HEK293 (cell line): ENCODE measurements at regions not wholly inside any gene's neighbourhood (a gene's known extent, or its start where the extent isn't known, plus 50 kb on each side); places are given as distances from the start of the nearest gene placed in this dataset.

Source experiments
- CTCF ChIA-PET: fragments of 350-600 bp; formaldehyde crosslinking; extraction: SDS; loops from one replicate; lab custom pipeline; 2021; ENCODE audit warnings: antibody characterized with exemption; lab: Yijun Ruan, JAX
- POLR2A ChIA-PET: fragments of 300-600 bp; formaldehyde crosslinking; extraction: SDS; loops from one replicate; lab custom pipeline; 2020; ENCODE audit warnings: antibody characterized with exemption, inconsistent platforms; lab: Yijun Ruan, JAX
- H3K27ac ChIP-seq: fragments of 200-500 bp; sonication (Bioruptor generic); 2 replicates; pipeline ENCODE4 v1.5.1; 2014; ENCODE audit warnings: low read depth, low read length, control low read depth, inconsistent platforms; ENCODE audit errors: extremely low read depth
- H3K36me3 ChIP-seq, 2 experiments: fragments of 200-500 bp in 1 of 2; sonication (Bioruptor generic) in 1 of 2; 1 replicate in 1 of 2; 2 replicates in 1 of 2; pipeline ENCODE4 v1.5.1; 2014 to 2017; ENCODE audit warnings: inconsistent platforms in 2 of 2, low read length in 2 of 2; ENCODE audit not compliant: control insufficient read depth in 2 of 2, insufficient read depth in 1 of 2
- H3K4me1 ChIP-seq: fragments of 200-500 bp; sonication (Bioruptor generic); 2 replicates; pipeline ENCODE4 v1.5.1; 2014; ENCODE audit warnings: mild to moderate bottlenecking, low read length, inconsistent platforms; ENCODE audit not compliant: control insufficient read depth, insufficient read depth
- H3K4me3 ChIP-seq: 2 replicates; pipeline ENCODE4 v1.5.1; 2011; ENCODE audit warnings: low read depth, mild to moderate bottlenecking, control low read depth, low read length, moderate library complexity
- H3K9me3 ChIP-seq: fragments of 200-500 bp; sonication (Bioruptor generic); 2 replicates; pipeline ENCODE4 v1.5.1; 2014; ENCODE audit warnings: low read depth, low read length, inconsistent platforms; ENCODE audit not compliant: control insufficient read depth, insufficient read depth
- BCL11A ChIP-seq: fragments of 450-650 bp; formaldehyde crosslinking; IDR thresholded peaks from 2 replicates; pipeline ENCODE4 v1.5.1; 2016; ENCODE audit warnings: low read depth, missing biosample characterization, missing genetic modification characterization
- MYNN ChIP-seq: fragments of 450-650 bp; formaldehyde crosslinking; IDR thresholded peaks from 2 replicates; pipeline ENCODE4 v1.5.1; 2016; ENCODE audit warnings: missing biosample characterization, missing genetic modification characterization, borderline replicate concordance
- PATZ1 ChIP-seq: fragments of 450-650 bp; formaldehyde crosslinking; IDR thresholded peaks from 2 replicates; pipeline ENCODE4 v1.5.1; 2016; ENCODE audit warnings: missing biosample characterization, missing genetic modification characterization
- SP3 ChIP-seq: fragments of 450-650 bp; formaldehyde crosslinking; IDR thresholded peaks from 2 replicates; pipeline ENCODE4 v1.5.1; 2016; ENCODE audit warnings: missing biosample characterization, missing genetic modification characterization
- SP7 ChIP-seq: fragments of 450-650 bp; formaldehyde crosslinking; IDR thresholded peaks from 2 replicates; pipeline ENCODE4 v1.5.1; 2016; ENCODE audit warnings: missing biosample characterization, missing genetic modification characterization
- ZBTB7A ChIP-seq: fragments of 450-650 bp; formaldehyde crosslinking; IDR thresholded peaks from 2 replicates; pipeline ENCODE4 v1.5.1; 2016; ENCODE audit warnings: low read depth, missing biosample characterization, missing genetic modification characterization
- ZBTB8A ChIP-seq: fragments of 450-650 bp; formaldehyde crosslinking; IDR thresholded peaks from 2 replicates; pipeline ENCODE4 v1.5.1; 2016; ENCODE audit warnings: missing biosample characterization, missing genetic modification characterization
- ZNF138 ChIP-seq: fragments of 450-650 bp; formaldehyde crosslinking; IDR thresholded peaks from 2 replicates; pipeline ENCODE4 v1.5.1; 2016; ENCODE audit warnings: missing biosample characterization, missing genetic modification characterization, borderline replicate concordance
- ZNF157 ChIP-seq: fragments of 450-650 bp; formaldehyde crosslinking; IDR thresholded peaks from 2 replicates; pipeline ENCODE4 v1.5.1; 2016; ENCODE audit warnings: missing biosample characterization, missing genetic modification characterization
- ZNF175 ChIP-seq: fragments of 450-650 bp; formaldehyde crosslinking; IDR thresholded peaks from 2 replicates; pipeline ENCODE4 v1.5.1; 2016; ENCODE audit warnings: missing biosample characterization, missing genetic modification characterization
- ZNF18 ChIP-seq: fragments of 450-650 bp; formaldehyde crosslinking; IDR thresholded peaks from 2 replicates; pipeline ENCODE4 v1.5.1; 2016; ENCODE audit warnings: missing biosample characterization, missing genetic modification characterization
- ZNF202 ChIP-seq: fragments of 450-650 bp; formaldehyde crosslinking; IDR thresholded peaks from 2 replicates; pipeline ENCODE4 v1.5.1; 2016; ENCODE audit warnings: missing biosample characterization, missing genetic modification characterization, borderline replicate concordance
- ZNF362 ChIP-seq: fragments of 450-650 bp; formaldehyde crosslinking; IDR thresholded peaks from 2 replicates; pipeline ENCODE4 v1.5.1; 2016; ENCODE audit warnings: missing biosample characterization, missing genetic modification characterization
- ZNF433 ChIP-seq: fragments of 450-650 bp; formaldehyde crosslinking; IDR thresholded peaks from 2 replicates; pipeline ENCODE4 v1.5.1; 2016; ENCODE audit warnings: missing biosample characterization, missing genetic modification characterization, low read depth
- ZNF48 ChIP-seq: fragments of 450-650 bp; formaldehyde crosslinking; IDR thresholded peaks from 2 replicates; pipeline ENCODE4 v1.5.1; 2016; ENCODE audit warnings: missing biosample characterization, missing genetic modification characterization
- ZNF488 ChIP-seq: fragments of 450-650 bp; formaldehyde crosslinking; IDR thresholded peaks from 2 replicates; pipeline ENCODE4 v1.5.1; 2016; ENCODE audit warnings: missing biosample characterization, missing genetic modification characterization
- ZNF510 ChIP-seq: fragments of 450-650 bp; formaldehyde crosslinking; IDR thresholded peaks from 2 replicates; pipeline ENCODE4 v1.5.1; 2018; ENCODE audit warnings: mild to moderate bottlenecking, missing genetic modification characterization, missing biosample characterization; ENCODE audit not compliant: insufficient replicate concordance
- ZNF530 ChIP-seq: fragments of 450-650 bp; formaldehyde crosslinking; IDR thresholded peaks from 2 replicates; pipeline ENCODE4 v1.5.1; 2016; ENCODE audit warnings: low read depth, missing biosample characterization, missing genetic modification characterization
- ZNF600 ChIP-seq: fragments of 450-650 bp; formaldehyde crosslinking; IDR thresholded peaks from 2 replicates; pipeline ENCODE4 v1.5.1; 2016; ENCODE audit warnings: missing biosample characterization, missing genetic modification characterization
- ZNF623 ChIP-seq: fragments of 450-650 bp; formaldehyde crosslinking; IDR thresholded peaks from 2 replicates; pipeline ENCODE4 v1.5.1; 2016; ENCODE audit warnings: missing biosample characterization, missing genetic modification characterization
- ZNF624 ChIP-seq: fragments of 450-650 bp; formaldehyde crosslinking; IDR thresholded peaks from 2 replicates; pipeline ENCODE4 v1.5.1; 2017; ENCODE audit warnings: missing biosample characterization, missing genetic modification characterization
- ZNF664 ChIP-seq: fragments of 450-650 bp; formaldehyde crosslinking; IDR thresholded peaks from 2 replicates; pipeline ENCODE4 v1.5.1; 2016; ENCODE audit warnings: missing biosample characterization, missing genetic modification characterization
- ZNF776 ChIP-seq: fragments of 450-650 bp; formaldehyde crosslinking; IDR thresholded peaks from 2 replicates; pipeline ENCODE4 v1.5.0; 2017; ENCODE audit warnings: missing biosample characterization, missing genetic modification characterization, borderline replicate concordance
- ZNF792 ChIP-seq: fragments of 450-650 bp; formaldehyde crosslinking; IDR thresholded peaks from 2 replicates; pipeline ENCODE4 v1.5.1; 2016; ENCODE audit warnings: missing biosample characterization, missing genetic modification characterization
- TF ChIP-seq, protein P1 (sequence below): fragments of 450-650 bp; formaldehyde crosslinking; IDR thresholded peaks from 2 replicates; pipeline ENCODE4 v1.5.1; 2017; ENCODE audit warnings: missing biosample characterization, missing genetic modification characterization

- TF ChIP-seq ZNF362 (tag by site-specific recombination) (no peak), ZNF175 (tag by site-specific recombination) (no peak), ZNF600 (tag by site-specific recombination) (no peak)
Observed at GRCh38 chr10:10508211-10508610, 509.5 kb upstream of the CELF2 start (continued).

- ChIA-PET POLR2A (no interaction called here), CTCF (interaction anchor here (0.6 kb wide), 1 partner anchor 21 kb away, joined by 3 read pairs; no protein-coding TSS in a partner anchor)
- H3K27ac ChIP-seq = no peak overlapping the region
- H3K36me3 ChIP-seq = no peaks in the 10 kb centered on the region
- no peak overlapping the region for H3K4me3 ChIP-seq
- no peaks in the 10 kb centered on the region; the same call in 1 of the 2 replicates for H3K4me1 ChIP-seq
- TF ChIP-seq ZNF510 (no peak), ZNF433 (no peak), ZBTB8A (tag by site-specific recombination) (no peak), ZNF624 (tag by site-specific recombination) (no peak)
- TF ChIP-seq, protein P1, sequence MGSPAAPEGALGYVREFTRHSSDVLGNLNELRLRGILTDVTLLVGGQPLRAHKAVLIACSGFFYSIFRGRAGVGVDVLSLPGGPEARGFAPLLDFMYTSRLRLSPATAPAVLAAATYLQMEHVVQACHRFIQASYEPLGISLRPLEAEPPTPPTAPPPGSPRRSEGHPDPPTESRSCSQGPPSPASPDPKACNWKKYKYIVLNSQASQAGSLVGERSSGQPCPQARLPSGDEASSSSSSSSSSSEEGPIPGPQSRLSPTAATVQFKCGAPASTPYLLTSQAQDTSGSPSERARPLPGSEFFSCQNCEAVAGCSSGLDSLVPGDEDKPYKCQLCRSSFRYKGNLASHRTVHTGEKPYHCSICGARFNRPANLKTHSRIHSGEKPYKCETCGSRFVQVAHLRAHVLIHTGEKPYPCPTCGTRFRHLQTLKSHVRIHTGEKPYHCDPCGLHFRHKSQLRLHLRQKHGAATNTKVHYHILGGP (tag by site-specific recombination) = no peak
- H3K9me3 ChIP-seq = no peaks in the 10 kb centered on the region
Observed at GRCh38 chr10:10510179-10510578, 507.5 kb upstream of the CELF2 start.

- POLR2A ChIA-PET = no interaction called here
- Histone ChIP-seq H3K27ac (no peak overlapping the region), H3K4me3 (no peak overlapping the region), H3K9me3 (no peaks in the 10 kb centered on the region), H3K36me3 (no peaks in the 10 kb centered on the region), H3K4me1 (peaks cover 3% of the 10 kb centered on the region; the same call in 1 of the 2 replicates)
- CTCF ChIA-PET = no interaction called here
- TF ChIP-seq SP7 (no peak), ZNF488 (tag by site-specific recombination) (no peak)
Observed at GRCh38 chr10:10513067-10513466, 504.6 kb upstream of the CELF2 start.

DNA sequence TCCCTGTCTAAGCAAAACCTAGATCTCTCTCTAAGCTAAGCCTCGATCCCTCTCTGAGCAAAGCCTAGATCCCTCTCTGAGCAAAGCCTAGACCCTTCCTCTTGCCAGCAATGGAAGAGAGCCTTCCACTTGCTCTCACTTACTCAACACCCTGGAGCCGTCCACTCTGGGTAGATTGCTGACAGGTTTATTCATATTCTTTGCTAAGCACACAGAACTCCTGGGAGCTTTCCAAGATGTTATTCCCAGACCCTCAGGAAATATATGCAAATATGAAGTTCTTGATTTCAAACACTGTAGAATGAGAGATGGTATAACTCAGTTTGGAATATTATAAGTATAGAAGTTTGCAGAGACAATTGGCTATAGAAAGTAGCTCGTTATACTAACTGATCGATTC lies 503.8 kb upstream of the CELF2 start:
- Histone ChIP-seq H3K27ac (no peak overlapping the region), H3K4me3 (no peak overlapping the region), H3K9me3 (no peaks in the 10 kb centered on the region), H3K36me3 (no peaks in the 10 kb centered on the region), H3K4me1 (peaks cover 3% of the 10 kb centered on the region; the same call in 1 of the 2 replicates)
- ChIA-PET POLR2A (no interaction called here), CTCF (interaction anchor here (0.7 kb wide), 1 partner anchor 90 kb away, joined by 5 read pairs; no protein-coding TSS in a partner anchor)
- no peak for TF ChIP-seq PATZ1 (tag by site-specific recombination)
- no peak for TF ChIP-seq ZNF157 (tag by site-specific recombination)
- no peak for TF ChIP-seq ZNF48
- no peak for TF ChIP-seq BCL11A
- TF ChIP-seq ZBTB7A (tag by site-specific recombination) = no peak
- TF ChIP-seq MYNN (tag by site-specific recombination) = no peak
- TF ChIP-seq ZNF18 (tag by site-specific recombination) = no peak
- no peak for TF ChIP-seq ZNF776 (tag by site-specific recombination)
- TF ChIP-seq SP7 = no peak
- no peak for TF ChIP-seq ZNF202 (tag by site-specific recombination)
- TF ChIP-seq ZNF530 (tag by site-specific recombination) = no peak
- no peak for TF ChIP-seq ZNF664 (tag by site-specific recombination)
- no peak for TF ChIP-seq SP3 (tag by site-specific recombination)
- no peak for TF ChIP-seq ZNF792
- TF ChIP-seq ZNF623 (tag by site-specific recombination) = no peak
- no peak for TF ChIP-seq ZNF138 (tag by site-specific recombination)
